AG09309 (cell line): ENCODE measurements at regions not wholly inside any gene's neighbourhood (a gene's known extent, or its start where the extent isn't known, plus 50 kb on each side); places are given as distances from the start of the nearest gene placed in this dataset.

ENCODE experiments used
- DNase-seq: peaks from one replicate; pipeline ENCODE4 v3.0.0-alpha.2; 2010; ENCODE audit warnings: low read depth
- H3K4me3 ChIP-seq: 2 replicates; pipeline ENCODE4 v1.5.1; 2011; ENCODE audit warnings: mild to moderate bottlenecking, low read depth, low read length, moderate library complexity; ENCODE audit not compliant: control insufficient read depth
- TF ChIP-seq, protein P1 (sequence below): IDR thresholded peaks from 2 replicates; pipeline ENCODE4 v1.5.1; 2011; ENCODE audit warnings: mild to moderate bottlenecking, low read depth, low read length, inconsistent platforms; ENCODE audit not compliant: insufficient read depth, control insufficient read depth; ENCODE audit errors: missing control alignments

GRCh38 chr9:1140057-1140456 is 89.9 kb downstream of the DMRT2 start:
- DNase-seq, result no peak
- no peak overlapping the region for H3K4me3 ChIP-seq
- TF ChIP-seq, protein P1, sequence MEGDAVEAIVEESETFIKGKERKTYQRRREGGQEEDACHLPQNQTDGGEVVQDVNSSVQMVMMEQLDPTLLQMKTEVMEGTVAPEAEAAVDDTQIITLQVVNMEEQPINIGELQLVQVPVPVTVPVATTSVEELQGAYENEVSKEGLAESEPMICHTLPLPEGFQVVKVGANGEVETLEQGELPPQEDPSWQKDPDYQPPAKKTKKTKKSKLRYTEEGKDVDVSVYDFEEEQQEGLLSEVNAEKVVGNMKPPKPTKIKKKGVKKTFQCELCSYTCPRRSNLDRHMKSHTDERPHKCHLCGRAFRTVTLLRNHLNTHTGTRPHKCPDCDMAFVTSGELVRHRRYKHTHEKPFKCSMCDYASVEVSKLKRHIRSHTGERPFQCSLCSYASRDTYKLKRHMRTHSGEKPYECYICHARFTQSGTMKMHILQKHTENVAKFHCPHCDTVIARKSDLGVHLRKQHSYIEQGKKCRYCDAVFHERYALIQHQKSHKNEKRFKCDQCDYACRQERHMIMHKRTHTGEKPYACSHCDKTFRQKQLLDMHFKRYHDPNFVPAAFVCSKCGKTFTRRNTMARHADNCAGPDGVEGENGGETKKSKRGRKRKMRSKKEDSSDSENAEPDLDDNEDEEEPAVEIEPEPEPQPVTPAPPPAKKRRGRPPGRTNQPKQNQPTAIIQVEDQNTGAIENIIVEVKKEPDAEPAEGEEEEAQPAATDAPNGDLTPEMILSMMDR, result no peak

DNA sequence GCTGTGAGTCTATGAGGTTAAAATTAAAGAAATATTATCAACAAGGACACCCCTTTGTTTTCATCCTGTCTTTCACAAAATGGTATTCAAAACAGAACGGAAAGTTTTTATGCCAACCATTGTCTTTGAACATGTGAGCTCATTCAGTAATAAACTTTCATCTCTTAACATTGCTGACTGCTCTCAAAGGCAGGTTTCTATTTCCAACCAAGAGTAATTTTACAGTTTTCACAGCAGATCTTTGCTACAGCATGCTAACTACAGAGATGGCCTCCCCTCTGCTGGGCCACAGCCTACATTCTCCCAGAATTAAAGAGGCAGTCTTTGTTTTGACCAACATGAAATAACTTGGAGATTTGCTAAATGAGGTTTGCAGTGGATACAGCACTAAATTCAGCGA is 101.5 kb downstream of the DMRT2 start:
- DNase-seq, result no peak
- TF ChIP-seq, protein P1, result no peak
- H3K4me3 ChIP-seq, result no peak overlapping the region

DNA sequence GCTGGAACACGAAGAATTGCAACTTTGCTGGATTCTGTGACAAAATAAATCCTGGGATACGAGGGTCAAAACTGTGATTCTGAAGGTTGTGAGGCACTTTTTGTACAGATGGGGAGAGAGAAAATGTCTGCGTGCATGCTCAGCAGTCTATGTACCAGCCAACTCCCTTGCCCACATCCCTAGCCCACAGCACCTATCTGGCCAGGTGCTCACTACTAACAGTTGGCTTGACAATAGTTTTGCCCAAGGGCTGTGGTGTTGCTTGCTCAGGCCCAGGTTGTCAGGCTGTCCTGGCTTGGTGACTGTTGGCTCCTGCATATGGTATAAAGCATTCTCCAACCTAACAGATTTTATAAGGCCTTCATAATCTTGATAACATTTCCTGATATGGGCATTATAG is 102.0 kb downstream of the DMRT2 start:
- TF ChIP-seq, protein P1, result no peak

GRCh38 chr9:1154739-1155138 is 104.6 kb downstream of the DMRT2 start:
- TF ChIP-seq, protein P1, result no peak
- no peak overlapping the region for H3K4me3 ChIP-seq
- no peak for DNase-seq

More for the DNA sequence above, 102.0 kb downstream of the DMRT2 start:
- no peak for DNase-seq
- H3K4me3 ChIP-seq, result no peak overlapping the region

- TF ChIP-seq, protein P1, result no peak
- DNase-seq, result no peak
- H3K4me3 ChIP-seq, result no peak overlapping the region
Observed at GRCh38 chr9:1155602-1156001, 105.4 kb downstream of the DMRT2 start.

DNA sequence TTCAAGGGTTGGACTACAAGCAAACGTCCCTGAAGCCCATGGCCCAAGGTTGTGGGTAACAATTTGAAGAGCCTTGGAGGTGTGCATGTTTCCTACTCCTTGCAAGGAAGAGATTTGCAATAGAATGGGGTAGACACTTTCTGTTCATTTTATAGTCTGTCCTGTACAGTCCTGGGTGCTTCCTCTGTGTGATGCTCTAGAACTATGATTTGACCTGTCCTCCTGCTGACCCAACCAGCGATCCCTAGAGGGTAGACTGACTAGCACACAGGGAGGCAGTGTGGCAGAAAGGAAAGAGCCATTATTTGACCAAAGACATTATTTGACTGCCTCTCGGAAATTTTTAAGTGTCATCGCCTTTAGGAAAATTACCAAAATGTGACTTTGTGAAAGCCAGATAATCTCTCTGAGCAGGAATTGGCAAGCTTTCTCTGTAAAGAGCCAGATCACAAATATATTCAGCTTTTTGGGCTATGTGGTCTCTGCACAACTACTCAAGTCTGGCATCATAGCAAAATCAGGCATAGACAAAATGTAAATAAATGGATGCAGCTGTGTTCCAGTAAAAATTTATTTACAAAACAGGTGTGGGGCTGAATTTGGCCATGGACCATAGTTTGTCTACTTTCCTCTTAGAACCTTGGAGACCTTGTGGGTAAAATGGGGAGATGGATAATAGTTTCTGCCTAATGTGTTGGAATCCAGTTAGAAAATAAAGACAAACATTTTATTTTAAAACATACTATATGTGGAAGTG is 106.8 kb downstream of the DMRT2 start:
- no peak for DNase-seq
- TF ChIP-seq, protein P1, result no peak
- no peak overlapping the region for H3K4me3 ChIP-seq

GRCh38 chr9:1157836-1158235 is 107.7 kb downstream of the DMRT2 start:
- H3K4me3 ChIP-seq, result no peak overlapping the region
- TF ChIP-seq, protein P1, result no peak
- DNase-seq, result no peak
